GM12878 (cell line): ENCODE measurements at regions not wholly inside any gene's neighbourhood (a gene's known extent, or its start where the extent isn't known, plus 50 kb on each side); places are given as distances from the start of the nearest gene placed in this dataset.

Experiments
- BRCA1 ChIP-seq: IDR thresholded peaks from 2 replicates; pipeline ENCODE4 v1.6.1; 2011; ENCODE audit warnings: low read depth, low read length, improper control_type of control experiment
- CHD1 ChIP-seq: IDR thresholded peaks from 2 replicates; pipeline ENCODE4 v1.6.1; 2012; ENCODE audit warnings: low read depth, low read length, improper control_type of control experiment
- MYC ChIP-seq: IDR thresholded peaks from 2 replicates; pipeline ENCODE4 v1.6.1; 2011; ENCODE audit warnings: mild to moderate bottlenecking, low read length, moderate library complexity, inconsistent platforms; ENCODE audit not compliant: insufficient read depth, insufficient replicate concordance, insufficient read length, severe bottlenecking
- NFIC ChIP-seq: IDR thresholded peaks from 2 replicates; pipeline ENCODE4 v1.6.1; 2012; ENCODE audit warnings: low read depth, mild to moderate bottlenecking, inconsistent platforms, low read length, moderate library complexity
- POLR2AphosphoS5 ChIP-seq: IDR thresholded peaks from 2 replicates; pipeline ENCODE4 v1.6.1; 2011; ENCODE audit warnings: mild to moderate bottlenecking, low read length, inconsistent platforms
- SIN3A ChIP-seq: IDR thresholded peaks from 2 replicates; pipeline ENCODE4 v1.6.1; 2012; ENCODE audit warnings: low read depth, low read length, improper control_type of control experiment
- TBL1XR1 ChIP-seq: IDR thresholded peaks from 2 replicates; pipeline ENCODE4 v1.6.1; 2012; ENCODE audit warnings: low read depth, low read length, improper control_type of control experiment
- TF ChIP-seq, protein P1 (sequence below), 3 experiments: IDR thresholded peaks in 2 of 3; conservative IDR thresholded peaks in 1 of 3; 2 replicates each; pipeline ENCODE4 v1.5.1; 2011; ENCODE audit warnings: low read depth in 3 of 3, low read length in 3 of 3, mild to moderate bottlenecking in 3 of 3, control low read depth in 2 of 3, moderate library complexity in 2 of 3, inconsistent platforms in 1 of 3, mixed read lengths in 1 of 3; ENCODE audit not compliant: control insufficient read depth in 2 of 3, insufficient read depth in 1 of 3; ENCODE audit errors: extremely low read depth in 1 of 3
- TF ChIP-seq, protein P2 (sequence below): fragments of 450-650 bp; IDR thresholded peaks from 2 replicates; pipeline ENCODE4 v1.6.1; 2017; ENCODE audit warnings: antibody characterized with exemption, mild to moderate bottlenecking, moderate library complexity
- TF ChIP-seq, protein P3 (sequence below): fragments of 450-650 bp; IDR thresholded peaks from 2 replicates; pipeline ENCODE4 v1.6.1; 2017; ENCODE audit warnings: mild to moderate bottlenecking, low read depth, inconsistent platforms; ENCODE audit not compliant: poor library complexity, severe bottlenecking
- TF ChIP-seq, protein P4 (sequence below): fragments of 450-650 bp; IDR thresholded peaks from 2 replicates; pipeline ENCODE4 v1.6.1; 2018; ENCODE audit warnings: mild to moderate bottlenecking, low read depth, moderate library complexity; ENCODE audit not compliant: partially characterized antibody

DNA sequence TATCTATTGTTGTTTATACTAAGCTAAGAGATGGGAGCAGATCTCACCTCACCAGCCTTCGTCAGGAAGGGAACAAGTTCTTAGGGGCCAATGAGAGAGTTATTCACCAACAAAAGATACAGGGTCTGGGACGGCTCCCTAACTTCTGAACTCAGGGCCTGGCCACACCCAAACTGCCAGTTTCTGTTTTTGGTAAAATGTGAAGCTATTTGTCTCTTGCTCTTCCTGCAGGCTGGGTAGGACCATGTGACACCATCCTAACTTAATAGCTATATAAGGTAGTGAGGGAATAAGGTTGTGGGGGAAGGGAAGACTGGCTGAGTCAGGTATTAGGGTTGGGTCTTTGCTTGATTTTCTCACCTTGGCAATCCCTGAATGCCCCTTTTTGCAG is 480.5 kb downstream of the KDM4C start:
- no peak for TF ChIP-seq CHD1
- TF ChIP-seq BRCA1, result no peak
- TF ChIP-seq, protein P1, sequence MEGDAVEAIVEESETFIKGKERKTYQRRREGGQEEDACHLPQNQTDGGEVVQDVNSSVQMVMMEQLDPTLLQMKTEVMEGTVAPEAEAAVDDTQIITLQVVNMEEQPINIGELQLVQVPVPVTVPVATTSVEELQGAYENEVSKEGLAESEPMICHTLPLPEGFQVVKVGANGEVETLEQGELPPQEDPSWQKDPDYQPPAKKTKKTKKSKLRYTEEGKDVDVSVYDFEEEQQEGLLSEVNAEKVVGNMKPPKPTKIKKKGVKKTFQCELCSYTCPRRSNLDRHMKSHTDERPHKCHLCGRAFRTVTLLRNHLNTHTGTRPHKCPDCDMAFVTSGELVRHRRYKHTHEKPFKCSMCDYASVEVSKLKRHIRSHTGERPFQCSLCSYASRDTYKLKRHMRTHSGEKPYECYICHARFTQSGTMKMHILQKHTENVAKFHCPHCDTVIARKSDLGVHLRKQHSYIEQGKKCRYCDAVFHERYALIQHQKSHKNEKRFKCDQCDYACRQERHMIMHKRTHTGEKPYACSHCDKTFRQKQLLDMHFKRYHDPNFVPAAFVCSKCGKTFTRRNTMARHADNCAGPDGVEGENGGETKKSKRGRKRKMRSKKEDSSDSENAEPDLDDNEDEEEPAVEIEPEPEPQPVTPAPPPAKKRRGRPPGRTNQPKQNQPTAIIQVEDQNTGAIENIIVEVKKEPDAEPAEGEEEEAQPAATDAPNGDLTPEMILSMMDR (IDR thresholded peaks at IDR 0.05 in 2 of 3, conservative IDR thresholded peaks at IDR 0.05 in 1 of 3; ENCODE audit: control insufficient read depth in 2 of 3, extremely low read depth in 1 of 3, insufficient read depth in 1 of 3, low read depth in 3 of 3, low read length in 3 of 3), result no peak
- TF ChIP-seq, protein P2, sequence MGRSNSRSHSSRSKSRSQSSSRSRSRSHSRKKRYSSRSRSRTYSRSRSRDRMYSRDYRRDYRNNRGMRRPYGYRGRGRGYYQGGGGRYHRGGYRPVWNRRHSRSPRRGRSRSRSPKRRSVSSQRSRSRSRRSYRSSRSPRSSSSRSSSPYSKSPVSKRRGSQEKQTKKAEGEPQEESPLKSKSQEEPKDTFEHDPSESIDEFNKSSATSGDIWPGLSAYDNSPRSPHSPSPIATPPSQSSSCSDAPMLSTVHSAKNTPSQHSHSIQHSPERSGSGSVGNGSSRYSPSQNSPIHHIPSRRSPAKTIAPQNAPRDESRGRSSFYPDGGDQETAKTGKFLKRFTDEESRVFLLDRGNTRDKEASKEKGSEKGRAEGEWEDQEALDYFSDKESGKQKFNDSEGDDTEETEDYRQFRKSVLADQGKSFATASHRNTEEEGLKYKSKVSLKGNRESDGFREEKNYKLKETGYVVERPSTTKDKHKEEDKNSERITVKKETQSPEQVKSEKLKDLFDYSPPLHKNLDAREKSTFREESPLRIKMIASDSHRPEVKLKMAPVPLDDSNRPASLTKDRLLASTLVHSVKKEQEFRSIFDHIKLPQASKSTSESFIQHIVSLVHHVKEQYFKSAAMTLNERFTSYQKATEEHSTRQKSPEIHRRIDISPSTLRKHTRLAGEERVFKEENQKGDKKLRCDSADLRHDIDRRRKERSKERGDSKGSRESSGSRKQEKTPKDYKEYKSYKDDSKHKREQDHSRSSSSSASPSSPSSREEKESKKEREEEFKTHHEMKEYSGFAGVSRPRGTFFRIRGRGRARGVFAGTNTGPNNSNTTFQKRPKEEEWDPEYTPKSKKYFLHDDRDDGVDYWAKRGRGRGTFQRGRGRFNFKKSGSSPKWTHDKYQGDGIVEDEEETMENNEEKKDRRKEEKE, result no peak
- TF ChIP-seq TBL1XR1, result no peak
- no peak for TF ChIP-seq POLR2AphosphoS5
- TF ChIP-seq SIN3A, result no peak
- TF ChIP-seq, protein P3, sequence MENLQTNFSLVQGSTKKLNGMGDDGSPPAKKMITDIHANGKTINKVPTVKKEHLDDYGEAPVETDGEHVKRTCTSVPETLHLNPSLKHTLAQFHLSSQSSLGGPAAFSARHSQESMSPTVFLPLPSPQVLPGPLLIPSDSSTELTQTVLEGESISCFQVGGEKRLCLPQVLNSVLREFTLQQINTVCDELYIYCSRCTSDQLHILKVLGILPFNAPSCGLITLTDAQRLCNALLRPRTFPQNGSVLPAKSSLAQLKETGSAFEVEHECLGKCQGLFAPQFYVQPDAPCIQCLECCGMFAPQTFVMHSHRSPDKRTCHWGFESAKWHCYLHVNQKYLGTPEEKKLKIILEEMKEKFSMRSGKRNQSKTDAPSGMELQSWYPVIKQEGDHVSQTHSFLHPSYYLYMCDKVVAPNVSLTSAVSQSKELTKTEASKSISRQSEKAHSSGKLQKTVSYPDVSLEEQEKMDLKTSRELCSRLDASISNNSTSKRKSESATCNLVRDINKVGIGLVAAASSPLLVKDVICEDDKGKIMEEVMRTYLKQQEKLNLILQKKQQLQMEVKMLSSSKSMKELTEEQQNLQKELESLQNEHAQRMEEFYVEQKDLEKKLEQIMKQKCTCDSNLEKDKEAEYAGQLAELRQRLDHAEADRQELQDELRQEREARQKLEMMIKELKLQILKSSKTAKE, result no peak
- TF ChIP-seq, protein P4, sequence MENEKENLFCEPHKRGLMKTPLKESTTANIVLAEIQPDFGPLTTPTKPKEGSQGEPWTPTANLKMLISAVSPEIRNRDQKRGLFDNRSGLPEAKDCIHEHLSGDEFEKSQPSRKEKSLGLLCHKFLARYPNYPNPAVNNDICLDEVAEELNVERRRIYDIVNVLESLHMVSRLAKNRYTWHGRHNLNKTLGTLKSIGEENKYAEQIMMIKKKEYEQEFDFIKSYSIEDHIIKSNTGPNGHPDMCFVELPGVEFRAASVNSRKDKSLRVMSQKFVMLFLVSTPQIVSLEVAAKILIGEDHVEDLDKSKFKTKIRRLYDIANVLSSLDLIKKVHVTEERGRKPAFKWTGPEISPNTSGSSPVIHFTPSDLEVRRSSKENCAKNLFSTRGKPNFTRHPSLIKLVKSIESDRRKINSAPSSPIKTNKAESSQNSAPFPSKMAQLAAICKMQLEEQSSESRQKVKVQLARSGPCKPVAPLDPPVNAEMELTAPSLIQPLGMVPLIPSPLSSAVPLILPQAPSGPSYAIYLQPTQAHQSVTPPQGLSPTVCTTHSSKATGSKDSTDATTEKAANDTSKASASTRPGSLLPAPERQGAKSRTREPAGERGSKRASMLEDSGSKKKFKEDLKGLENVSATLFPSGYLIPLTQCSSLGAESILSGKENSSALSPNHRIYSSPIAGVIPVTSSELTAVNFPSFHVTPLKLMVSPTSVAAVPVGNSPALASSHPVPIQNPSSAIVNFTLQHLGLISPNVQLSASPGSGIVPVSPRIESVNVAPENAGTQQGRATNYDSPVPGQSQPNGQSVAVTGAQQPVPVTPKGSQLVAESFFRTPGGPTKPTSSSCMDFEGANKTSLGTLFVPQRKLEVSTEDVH, result no peak
- no peak for TF ChIP-seq NFIC
- no peak for TF ChIP-seq MYC
